Stimulated activated CD8-positive, alpha-beta memory T cell treated with anti-CD3 and anti-CD28 coated beads, Interleukin-2, amount 100 ng/mL, for 1 hour (primary cell): ENCODE measurements at regions not wholly inside any gene's neighbourhood (a gene's known extent, or its start where the extent isn't known, plus 50 kb on each side); places are given as distances from the start of the nearest gene placed in this dataset.
"Not testable (repeated sequence)": the region's sequence is repeated elsewhere in the genome, so short reads cannot be mapped to it uniquely, and the experiment has no call there.

Experiments used
- DNase-seq, 2 donors: peaks; one replicate each; pipeline ENCODE4 v3.0.0-alpha.2; 2020; ENCODE audit warnings: low read depth in 2 of 2

DNA sequence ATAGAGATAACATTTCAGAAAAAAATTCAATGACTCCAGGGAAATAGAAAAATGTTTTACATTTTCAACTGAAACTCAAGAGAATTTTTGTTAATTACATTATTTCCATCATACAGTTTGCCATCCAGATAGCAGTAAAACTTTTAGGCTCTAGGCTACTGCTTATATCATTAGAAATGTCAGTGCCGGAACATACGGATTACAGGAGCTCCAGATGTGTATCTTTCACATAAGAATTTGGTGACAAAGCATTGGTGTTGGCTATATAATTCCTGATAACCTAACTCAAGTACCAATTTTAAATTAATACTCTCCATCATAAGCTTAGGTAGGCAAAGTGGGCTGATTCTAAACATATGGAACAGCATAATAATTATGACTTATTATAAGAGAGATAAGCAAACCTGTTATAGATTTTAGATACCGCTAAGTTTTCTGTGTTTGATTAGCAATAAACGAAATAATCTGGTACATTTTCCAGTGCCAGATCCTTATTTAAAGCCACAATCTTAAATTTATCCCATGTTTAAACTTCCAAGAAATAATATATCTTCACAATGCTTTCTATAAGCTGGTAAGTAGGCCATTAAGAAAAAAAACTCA is 637.9 kb downstream of the NXPH1 start:
- no peak for DNase-seq

DNA sequence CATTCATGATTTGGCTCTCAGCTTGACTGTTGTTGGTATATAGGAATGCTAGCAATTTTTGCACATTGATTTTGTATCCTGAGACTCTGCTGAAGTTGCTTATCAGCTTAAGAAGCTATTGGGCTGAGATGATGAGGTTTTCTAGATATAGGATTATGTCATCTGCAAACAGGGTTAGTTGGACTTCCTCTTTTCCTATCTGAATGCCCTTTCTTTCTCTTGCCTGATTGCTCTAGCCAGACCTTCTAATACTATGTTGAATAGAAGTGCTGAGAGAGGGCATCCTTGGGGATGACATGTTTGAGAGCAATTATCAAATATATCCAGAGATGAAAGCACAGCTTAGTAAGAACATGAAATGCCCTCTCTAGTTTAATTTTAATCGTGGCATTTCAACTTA is 642.4 kb downstream of the NXPH1 start:
- DNase-seq: not testable (repeated sequence)

DNA sequence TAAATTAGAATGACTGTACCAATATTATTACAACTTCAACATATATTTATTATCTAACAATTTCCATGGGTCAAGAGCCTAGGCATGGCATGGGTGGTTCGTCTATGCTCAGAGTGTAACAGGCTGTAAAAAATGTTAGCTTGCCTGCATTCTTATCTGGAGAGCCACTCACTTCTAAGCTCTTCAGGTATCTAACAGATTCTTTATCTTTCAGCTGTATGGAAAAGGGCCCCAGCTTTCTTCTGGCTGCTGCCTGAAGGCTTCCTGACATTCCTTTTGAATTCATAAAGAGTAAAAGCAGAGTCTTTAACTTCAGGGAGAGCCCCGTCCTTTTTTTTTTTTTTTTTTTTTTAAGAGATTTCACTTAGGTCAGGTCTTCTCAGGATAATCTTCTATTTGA is 648.8 kb downstream of the NXPH1 start:
- no peak for DNase-seq

DNA sequence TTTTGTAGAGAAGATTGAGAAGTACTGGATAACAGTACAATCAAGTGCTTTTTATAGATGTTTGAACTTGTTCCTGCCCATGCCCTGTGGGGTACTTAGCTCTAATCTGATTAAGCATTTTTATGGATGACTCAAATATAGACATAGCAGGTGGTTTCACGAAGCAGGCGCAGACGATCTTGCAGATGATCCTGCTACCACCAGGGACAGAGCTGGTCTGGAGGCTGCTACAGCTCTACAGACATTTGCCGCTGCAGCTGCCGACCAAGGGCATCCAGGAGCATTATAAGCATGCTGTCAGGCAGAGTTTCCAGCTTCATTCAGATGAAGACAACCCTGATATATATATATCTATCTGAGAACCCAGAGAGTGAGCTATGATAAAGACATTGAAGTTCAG is 650.4 kb downstream of the NXPH1 start:
- no peak for DNase-seq

DNA sequence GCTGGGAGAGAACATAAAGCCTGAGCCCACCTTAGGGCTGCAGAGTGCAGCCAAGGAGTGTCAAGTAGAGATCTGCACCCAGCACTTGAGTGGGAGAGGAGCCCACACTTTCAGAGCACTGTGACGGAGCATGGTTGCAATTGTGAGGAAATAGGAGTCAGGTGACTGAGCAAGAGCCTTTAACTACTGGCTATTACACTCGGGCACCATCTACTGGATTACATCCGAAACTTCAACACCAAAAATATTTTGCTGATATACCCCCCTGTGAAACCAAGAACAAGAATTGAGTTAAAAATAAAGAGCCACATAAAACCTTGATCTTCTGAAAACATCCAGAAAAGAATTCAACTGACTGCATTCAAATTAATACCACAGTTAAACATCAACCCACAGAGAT is 657.9 kb downstream of the NXPH1 start:
- no peak for DNase-seq

DNA sequence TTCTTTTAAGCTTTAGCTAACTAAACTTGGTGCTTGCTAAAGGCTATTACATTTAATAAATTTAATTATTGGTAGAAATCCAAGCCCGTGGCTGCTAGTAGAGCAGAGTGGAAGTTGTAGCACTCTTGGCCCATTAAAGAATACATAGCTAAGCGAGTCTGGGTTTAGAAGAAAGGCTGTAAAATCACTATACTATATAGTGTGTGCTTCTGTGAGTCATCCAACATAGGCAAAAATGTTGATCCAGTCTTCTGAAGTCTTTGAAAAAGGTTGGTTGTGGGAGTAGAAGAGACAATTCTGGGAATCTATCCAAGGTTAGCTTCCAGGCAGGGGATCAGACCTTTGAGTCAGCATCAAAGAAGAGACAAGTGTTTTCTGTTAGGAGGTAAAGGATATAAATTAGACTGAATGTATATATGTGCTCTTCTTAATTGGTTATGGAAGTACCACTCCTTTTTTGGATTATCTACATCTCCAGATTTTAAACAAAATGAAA is 664.2 kb downstream of the NXPH1 start:
- no peak for DNase-seq

DNA sequence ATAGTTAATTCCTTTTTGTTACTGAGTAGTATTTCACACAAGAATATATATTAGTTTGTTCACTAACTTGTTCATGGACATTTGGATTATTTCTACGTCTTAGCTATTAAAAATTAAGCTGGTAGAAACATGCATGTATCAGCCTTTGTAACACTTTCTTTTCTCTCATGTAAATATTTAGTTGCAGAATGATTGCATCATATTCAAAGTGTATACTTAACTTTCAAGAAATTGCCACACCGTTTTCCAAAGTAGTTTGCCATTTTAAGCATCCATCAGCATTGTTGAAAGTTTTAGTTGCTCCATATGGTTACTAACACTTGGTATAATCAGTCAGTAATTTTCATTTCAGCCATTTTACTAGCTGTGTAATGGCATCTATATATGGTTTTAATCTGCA is 666.9 kb downstream of the NXPH1 start:
- DNase-seq: no peak

DNA sequence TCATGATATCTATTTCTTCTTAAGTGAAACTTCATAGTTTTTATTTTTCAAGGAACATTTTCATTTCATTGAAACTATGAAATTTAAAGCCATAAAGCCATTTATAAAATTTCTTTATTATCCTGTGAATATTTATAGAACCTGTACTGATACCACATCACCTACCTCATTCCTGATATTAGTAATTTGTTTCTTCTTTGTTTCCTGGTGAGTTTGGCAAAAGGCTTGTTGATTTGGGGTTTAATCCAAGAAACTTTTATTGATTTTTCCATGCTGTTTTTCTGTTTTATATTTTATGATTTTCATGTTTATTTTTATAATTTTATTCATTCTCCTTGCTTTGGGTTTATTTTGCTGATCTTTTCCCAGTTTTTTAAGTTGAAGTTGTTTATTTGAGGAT is 669.4 kb downstream of the NXPH1 start:
- no peak for DNase-seq

DNA sequence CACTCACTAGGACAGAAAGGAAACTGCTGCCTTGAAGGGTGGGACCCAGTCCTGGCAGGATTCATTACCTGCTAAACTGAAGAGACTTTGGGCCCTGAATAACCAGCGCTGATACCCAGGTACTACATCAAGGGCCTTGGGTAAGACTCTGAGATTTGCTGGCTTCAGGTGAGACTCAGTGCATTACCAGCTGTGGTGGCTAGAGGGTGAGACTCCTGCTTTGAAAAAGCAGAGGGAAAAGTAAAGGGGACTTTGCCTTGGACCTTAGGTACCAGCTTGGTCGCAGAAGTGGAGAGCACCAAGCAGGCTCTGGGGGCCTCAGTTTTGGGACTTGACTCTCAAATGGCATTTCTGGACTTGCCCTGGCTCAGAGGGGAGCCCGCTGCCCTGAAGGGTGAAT is 673.3 kb downstream of the NXPH1 start:
- no peak for DNase-seq

DNA sequence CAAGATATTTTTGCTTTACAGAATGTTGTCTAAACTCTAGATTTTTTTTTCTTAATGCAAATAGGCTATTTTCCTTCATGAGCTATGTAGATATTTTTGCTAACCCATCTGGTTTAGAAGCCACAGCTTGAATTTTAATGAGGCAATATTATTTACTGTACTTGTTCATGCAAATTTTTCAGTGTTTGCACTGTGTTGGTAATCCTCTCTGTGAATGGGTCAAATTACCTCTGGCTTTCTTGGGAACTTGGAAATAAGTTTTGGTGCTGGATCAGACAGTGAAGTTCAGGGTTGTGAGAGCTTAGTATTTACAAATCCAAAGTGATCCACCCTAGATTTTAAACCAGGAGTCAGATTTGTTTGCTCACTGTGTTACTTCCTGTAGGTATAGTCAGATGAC is 686.9 kb downstream of the NXPH1 start:
- no peak for DNase-seq

DNA sequence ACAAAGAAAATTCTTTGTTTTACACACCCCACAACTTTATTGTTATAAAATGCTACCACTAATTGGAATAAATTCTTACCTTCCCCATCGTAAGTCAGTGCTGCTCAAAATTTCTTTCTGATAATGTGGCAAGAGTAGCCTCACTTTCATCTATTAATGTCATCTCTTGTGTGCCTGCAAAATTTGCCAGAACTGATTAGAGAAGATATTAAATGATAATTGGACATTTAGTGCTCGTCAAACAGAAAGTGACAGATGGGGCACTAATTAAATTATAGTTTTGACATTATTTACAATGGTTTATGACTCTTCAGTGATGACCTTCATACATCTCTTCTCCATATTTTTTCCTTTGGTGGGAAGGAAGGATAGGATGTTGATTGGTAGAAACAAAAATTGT is 690.9 kb downstream of the NXPH1 start:
- no peak for DNase-seq

DNA sequence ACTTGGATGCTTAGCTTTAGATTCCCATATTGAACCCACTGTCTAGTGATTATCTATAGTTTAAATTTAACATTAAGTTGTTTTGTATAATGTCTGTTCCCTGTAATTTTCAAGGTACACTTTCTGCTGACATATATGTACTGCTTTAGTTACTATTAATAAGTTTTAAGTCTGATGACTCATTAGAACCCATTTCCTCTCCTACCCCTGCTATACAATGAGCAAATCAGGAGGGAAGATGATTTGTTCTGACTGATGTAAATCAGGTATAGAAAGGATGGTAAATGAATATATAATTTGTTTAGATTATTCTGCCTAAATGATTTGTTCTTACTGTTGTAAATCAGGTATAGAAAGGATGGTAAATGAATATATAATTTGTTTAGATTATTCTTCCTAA is 691.8 kb downstream of the NXPH1 start:
- no peak for DNase-seq

DNA sequence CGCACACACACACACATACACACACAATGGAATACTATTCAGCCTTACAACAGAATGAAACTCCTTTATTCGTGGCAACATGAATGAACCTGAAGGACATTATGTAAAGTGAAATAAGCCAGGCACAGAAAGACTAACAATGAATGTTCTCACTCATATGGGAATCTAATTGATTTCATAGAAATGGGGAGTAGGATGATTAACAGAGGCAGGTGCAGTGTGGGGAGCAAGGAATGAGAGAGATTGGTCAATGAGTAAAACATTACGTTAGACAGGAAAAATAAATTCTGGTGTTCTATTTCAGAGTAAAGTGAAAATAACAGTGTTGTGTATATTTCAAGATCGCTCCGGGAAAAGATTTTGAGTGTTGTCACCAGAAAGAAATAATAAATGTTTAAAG is 694.5 kb downstream of the NXPH1 start:
- DNase-seq: no peak

DNA sequence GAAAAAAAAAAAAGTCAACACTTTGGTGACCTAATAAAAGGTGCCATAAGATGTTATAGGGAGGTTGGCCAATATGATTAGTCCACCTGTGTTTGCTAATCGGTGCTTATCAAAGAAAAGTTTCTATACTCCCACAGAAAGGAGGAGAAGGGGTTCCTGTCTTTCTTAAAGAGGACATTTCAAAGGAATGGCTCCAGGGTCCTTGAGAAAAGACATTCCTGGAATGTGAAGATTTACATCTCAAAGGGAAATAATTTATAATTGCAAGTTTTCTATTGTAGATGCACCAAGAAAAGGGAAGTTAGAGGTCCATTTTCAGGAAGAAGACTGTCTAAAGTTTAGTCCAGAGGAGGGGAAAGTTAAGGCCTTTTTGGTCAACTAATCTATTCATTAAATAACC is 715.3 kb downstream of the NXPH1 start:
- no peak for DNase-seq

DNA sequence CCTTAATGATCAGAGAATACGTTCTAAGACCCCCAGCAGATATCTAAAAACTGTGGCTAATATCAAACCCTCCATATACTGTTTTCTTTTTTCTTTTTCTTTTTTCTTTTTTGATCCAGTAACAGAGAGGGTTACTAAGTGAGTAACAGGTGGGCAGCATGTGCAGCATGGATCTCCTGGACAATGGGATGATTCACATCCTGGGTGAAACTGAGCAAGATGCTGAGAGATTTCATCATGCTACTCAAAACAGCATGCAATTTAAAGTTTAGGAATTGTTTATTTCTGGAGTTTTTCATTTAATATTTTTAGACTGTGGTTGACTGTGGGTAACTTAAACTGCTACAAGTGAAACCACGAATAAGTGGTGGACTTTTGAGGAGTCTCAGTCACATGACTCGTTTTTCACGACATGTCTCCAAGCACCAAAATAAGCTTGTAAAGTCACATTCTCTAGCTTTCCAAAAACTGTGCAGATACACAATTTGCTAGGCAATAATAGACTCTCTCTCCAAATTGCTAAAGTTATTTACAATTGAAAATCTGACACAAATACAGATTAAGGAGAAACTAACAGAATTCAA is 716.2 kb downstream of the NXPH1 start:
- DNase-seq: no peak

DNA sequence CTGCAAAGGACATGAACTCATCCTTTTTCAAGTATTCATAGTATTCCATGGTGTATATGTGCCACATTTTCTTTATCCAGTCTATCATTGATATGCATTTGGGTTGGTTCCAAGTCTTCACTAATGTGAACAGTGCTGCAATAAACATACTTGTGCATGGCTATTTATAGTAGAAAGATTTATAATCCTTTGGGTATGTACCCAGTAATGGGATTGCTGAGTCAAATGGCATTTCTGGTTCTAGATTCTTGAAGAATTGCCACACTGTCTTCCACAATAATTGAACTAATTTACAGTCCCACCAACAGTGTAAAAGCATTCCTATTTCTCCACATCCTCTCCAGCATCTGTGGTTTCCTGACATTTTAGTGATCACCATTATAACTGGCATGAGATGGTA is 730.3 kb downstream of the NXPH1 start:
- DNase-seq: not testable (repeated sequence)

DNA sequence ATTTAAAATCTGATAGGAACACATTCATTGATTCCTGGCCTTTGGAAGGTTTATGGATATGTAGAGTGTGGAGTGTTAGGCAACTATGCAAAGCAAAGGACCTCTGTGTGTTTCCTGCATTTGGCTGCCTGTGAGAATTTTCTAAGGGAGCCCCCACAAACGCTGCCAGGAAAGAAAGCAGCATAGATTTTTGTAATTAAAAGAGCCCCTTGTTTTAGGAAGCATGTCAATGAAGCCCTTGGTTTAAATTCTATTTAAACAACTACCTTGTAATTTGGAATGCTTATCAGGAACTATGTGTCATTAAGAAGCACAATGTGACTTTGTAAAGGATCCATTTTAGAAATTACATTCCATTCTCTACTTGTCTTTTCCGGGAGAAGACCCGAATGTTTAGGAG is 742.5 kb downstream of the NXPH1 start:
- DNase-seq: no peak

DNA sequence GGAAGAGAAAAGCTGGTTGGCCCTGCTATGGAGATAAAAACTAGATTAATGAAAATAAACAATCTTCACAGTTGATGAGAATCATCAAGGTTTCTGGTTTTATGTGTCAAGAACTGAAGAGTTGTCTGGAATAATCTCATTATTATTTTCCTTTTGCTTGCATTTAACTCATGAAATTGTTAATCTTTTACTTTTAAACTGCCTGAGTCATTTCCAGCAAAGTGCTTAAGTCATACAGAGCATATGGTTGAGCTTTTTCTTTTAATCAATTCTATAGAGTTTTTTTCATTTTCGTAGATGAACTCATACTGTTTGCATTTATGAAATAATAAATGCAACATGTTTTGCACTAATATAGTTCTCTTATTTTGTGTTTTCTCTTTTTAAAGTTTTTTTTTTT is 747.9 kb downstream of the NXPH1 start:
- no peak for DNase-seq

DNA sequence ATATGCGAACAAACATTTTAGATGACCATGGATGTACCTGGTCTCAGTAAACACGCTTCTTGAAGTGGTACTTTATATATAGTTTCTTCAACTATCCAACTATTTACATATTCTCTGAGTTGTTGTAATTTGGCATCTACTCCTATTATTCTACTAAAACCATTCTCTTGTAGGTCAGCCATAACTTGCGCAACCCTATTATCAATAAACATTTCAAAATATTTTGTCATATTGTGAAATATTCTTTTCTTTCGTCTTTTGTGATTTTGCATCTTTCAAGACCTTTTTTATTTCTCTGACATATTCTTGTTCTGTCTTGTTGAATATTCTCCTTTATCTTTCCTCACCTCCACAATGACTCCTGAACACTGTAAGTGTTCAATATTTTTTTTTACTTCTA is 753.3 kb downstream of the NXPH1 start:
- DNase-seq: no peak

DNA sequence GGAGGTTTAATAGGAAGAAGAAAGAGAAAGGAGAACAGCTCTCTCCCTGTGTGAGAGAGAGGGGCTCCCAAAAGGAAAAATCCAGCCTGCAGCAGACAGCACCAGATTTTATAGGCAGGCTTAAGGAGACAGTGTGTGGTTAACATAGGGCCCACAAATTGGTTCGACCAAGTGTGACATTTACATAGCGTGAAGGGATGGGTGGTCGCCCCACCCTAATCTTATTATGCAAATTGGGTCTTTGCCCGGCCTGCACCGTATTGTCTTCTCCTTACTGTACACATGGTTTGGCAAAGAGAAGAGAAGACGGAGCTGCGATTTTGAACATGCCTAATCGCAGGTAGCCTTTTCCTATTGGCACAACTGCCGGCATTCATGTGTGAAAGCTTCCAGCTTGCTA is 756.3 kb downstream of the NXPH1 start:
- DNase-seq: no peak

DNA sequence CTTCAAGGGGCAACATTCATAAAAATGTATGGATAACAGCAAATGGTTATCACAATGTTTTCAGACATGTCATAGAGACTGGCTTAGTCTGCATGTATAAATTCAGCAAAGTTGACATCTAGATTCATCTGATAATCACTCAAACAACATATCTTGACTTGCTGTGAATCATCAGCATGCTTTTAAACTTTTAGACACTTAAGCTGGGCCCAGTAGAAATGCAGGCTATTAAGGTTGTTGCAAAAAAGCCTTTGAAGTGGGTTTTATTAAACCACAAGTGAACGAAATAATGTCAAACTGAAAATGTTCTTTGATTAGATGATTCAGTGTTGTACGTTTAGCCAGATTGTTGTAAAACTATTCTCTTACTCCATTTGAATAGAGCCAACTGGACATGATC is 759.6 kb downstream of the NXPH1 start:
- no peak for DNase-seq

DNA sequence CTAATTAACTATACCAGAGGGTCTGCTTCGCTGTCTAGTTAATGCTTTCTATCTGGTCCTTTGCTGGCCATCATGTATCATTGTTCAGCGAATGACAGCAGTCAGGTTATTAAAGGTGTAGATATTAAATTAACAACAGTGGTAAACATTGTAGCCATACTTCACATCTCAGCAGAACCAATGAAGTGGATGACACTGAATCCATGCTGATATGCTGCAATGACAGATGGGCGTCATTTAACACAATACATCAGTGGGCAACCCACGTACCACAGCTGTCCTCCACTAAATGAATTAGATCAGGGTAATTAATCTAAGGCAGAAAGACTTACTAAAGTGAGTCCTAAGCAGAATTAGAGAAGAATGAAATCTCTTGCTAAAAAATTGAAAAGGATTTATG is 767.2 kb downstream of the NXPH1 start:
- no peak for DNase-seq

DNA sequence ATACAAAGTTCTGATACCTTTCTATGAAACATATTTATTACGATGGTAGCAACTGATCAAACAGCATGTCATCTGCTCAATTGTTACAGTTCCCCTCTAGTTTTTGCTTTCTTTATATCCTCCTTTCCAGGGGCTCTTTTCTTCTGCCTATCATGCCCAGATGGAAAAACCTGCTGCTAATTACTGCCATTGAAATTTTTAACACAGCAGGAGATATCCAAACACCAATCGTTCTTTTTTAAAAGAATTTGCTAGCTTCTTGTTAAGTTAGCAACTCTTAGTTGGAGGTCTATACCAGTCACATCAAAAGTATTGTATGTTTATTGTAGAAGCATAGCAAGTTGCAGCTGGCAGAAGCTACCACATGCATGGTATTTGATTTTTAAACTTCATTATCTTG is 768.5 kb downstream of the NXPH1 start:
- no peak for DNase-seq

DNA sequence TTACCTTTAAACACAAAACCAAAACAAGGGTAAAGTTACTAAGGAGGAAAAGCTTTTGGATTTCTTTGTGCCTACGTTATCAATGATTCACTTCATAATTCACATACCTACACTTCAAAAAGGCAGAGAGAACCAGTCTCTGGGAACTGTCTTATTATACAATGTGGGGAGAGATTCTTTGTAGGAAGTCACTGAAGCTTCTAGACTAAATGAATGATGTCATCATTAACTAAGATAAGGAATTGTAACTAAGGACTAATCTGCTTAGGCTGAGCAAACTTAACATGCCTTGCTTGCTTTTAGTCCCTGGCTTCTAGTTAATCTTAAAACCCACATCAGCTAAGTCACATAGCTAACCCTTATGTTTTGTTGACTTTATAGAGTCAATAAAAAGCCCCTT is 771.2 kb downstream of the NXPH1 start:
- DNase-seq: no peak
